ENCODE measurements at regions not wholly inside any gene's neighbourhood (a gene's known extent, or its start where the extent isn't known, plus 50 kb on each side); places are given as distances from the start of the nearest gene placed in this dataset.

DNA sequence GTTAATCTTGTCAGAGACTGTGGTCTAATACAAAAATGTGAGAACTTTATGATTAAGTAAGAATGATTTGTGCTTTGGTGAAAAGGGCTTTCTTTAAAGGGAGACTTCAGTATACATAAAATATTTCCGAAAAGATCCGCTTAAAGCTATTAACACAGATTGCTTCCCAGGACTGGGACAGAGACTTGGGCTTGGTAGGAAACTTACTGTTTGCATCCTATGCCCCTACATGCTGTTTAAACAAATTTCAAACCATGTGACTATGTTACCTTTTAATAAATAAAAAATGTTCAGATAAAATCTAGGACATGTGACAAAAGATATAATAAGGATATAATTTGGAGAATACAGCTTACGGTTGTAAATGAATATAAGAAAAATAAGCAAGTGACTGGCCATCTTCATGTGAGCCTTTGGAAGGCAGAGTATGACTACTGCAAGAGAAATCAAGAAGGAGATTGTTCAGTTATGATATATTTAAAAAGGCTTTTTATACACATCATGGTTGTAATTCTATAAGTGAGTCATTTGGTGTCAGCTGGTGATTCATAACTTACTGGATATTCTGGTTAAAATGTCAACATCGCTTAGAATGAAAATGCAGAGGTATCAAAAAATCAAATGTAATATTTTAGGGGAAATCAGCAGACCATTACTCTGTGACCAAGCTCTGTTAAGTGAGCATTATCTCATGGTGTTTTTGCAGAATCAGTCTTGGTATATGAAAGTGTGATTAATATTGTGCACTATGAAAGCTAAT lies 234.7 kb upstream of the E2F7 start:
- no peak overlapping the region for H3K27ac Mint-ChIP-seq
- ATAC-seq (no peak), DNase-seq (no peak)
- intact Hi-C loops (cut with micrococcal nuclease), result no loop called here
- H3K4me1 Mint-ChIP-seq, result no peaks in the 10 kb centered on the region
- H3K36me3 ChIP-seq (ENCODE audit: control insufficient read depth, insufficient read depth, low read length), result no peaks in the 10 kb centered on the region
- H3K27ac ChIP-seq (ENCODE audit: low read length), result no peak overlapping the region
- 79% methylated on average over 4 of the region's 4 CpGs for WGBS (ENCODE audit: insufficient coverage)
- no peaks in the 10 kb centered on the region for H3K4me1 ChIP-seq (ENCODE audit: control insufficient read depth, insufficient read depth, low read length)
- H3K9me3 ChIP-seq (ENCODE audit: control insufficient read depth, insufficient read depth, low read length), result no peaks in the 10 kb centered on the region
- peaks cover 4% of the 10 kb centered on the region in 2 donors for H3K9me3 Mint-ChIP-seq
- TF ChIP-seq, protein P1, sequence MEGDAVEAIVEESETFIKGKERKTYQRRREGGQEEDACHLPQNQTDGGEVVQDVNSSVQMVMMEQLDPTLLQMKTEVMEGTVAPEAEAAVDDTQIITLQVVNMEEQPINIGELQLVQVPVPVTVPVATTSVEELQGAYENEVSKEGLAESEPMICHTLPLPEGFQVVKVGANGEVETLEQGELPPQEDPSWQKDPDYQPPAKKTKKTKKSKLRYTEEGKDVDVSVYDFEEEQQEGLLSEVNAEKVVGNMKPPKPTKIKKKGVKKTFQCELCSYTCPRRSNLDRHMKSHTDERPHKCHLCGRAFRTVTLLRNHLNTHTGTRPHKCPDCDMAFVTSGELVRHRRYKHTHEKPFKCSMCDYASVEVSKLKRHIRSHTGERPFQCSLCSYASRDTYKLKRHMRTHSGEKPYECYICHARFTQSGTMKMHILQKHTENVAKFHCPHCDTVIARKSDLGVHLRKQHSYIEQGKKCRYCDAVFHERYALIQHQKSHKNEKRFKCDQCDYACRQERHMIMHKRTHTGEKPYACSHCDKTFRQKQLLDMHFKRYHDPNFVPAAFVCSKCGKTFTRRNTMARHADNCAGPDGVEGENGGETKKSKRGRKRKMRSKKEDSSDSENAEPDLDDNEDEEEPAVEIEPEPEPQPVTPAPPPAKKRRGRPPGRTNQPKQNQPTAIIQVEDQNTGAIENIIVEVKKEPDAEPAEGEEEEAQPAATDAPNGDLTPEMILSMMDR (IDR thresholded peaks at IDR 0.05), result no peak
- H3K27me3 ChIP-seq (ENCODE audit: control insufficient read depth, insufficient read depth, low read length), result no peaks in the 10 kb centered on the region
- no peaks in the 10 kb centered on the region for H3K27me3 Mint-ChIP-seq (ENCODE audit: low read depth in 2 of 2)
- no peaks in the 10 kb centered on the region for H3K36me3 Mint-ChIP-seq
- H3K4me3 ChIP-seq (ENCODE audit: low read length), result no peak overlapping the region
- no peak overlapping the region for H3K4me3 Mint-ChIP-seq

DNA sequence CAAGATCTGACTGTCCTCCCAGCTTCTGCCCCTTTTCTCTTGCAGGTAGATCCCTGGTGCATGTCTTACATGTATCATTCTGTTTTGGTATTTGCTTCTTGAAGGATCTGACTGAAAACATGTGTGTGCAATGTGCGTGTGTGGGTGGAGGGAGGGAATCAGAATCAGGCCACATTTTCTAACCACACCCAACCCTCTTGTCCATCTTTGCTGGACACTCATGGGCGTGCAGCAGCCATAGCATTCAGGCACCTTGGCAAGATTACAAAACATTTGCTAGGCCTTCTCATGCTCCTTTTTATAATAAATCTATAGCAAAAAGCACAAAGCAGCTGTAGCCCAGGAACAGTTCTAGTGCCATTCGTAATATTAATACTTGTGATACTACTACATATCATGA lies 233.6 kb upstream of the E2F7 start:
- H3K36me3 Mint-ChIP-seq, result no peaks in the 10 kb centered on the region
- intact Hi-C loops (cut with micrococcal nuclease), result no loop called here
- H3K36me3 ChIP-seq (ENCODE audit: control insufficient read depth, insufficient read depth, low read length), result no peaks in the 10 kb centered on the region
- ATAC-seq, result no peak
- no peaks in the 10 kb centered on the region for H3K4me1 ChIP-seq (ENCODE audit: control insufficient read depth, insufficient read depth, low read length)
- no peaks in the 10 kb centered on the region for H3K27me3 ChIP-seq (ENCODE audit: control insufficient read depth, insufficient read depth, low read length)
- TF ChIP-seq, protein P1 (IDR thresholded peaks at IDR 0.05), result no peak
- H3K4me1 Mint-ChIP-seq, result no peaks in the 10 kb centered on the region
- no peaks in the 10 kb centered on the region for H3K9me3 ChIP-seq (ENCODE audit: control insufficient read depth, insufficient read depth, low read length)
- H3K27me3 Mint-ChIP-seq (ENCODE audit: low read depth in 2 of 2), result no peaks in the 10 kb centered on the region
- no peak overlapping the region for H3K27ac Mint-ChIP-seq
- 82% methylated on average over 1 of the region's 3 CpGs for WGBS (ENCODE audit: insufficient coverage)
- H3K27ac ChIP-seq (ENCODE audit: low read length), result no peak overlapping the region
- H3K4me3 ChIP-seq (ENCODE audit: low read length), result no peak overlapping the region
- DNase-seq, result no peak
- H3K9me3 Mint-ChIP-seq, result peaks cover 5 to 8% of the 10 kb centered on the region in 2 donors
- no peak overlapping the region for H3K4me3 Mint-ChIP-seq

DNA sequence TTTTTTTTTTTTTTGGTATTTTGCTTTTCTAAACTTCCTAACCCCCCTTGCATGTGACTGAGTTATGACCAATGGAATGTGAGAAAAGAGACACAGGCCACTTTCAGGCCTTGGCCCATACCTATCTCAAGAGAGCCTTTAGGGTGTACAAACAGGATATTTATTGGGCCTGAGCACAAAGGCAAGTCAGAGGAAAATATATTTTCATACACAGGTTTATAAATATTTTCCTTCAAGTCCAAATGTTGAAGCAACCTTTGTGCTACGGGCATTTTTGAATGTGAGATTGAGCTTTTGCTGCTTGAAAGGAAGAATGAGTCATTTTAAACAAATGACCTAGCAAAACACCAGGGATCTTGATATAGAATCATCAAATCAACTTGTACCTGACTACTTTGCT lies 228.6 kb upstream of the E2F7 start:
- Histone ChIP-seq H3K9me3 (ENCODE audit: control insufficient read depth, insufficient read depth, low read length) (no peaks in the 10 kb centered on the region), H3K27ac (ENCODE audit: low read length) (no peak overlapping the region), H3K27me3 (ENCODE audit: control insufficient read depth, insufficient read depth, low read length) (no peaks in the 10 kb centered on the region), H3K4me3 (ENCODE audit: low read length) (no peak overlapping the region), H3K4me1 (ENCODE audit: control insufficient read depth, insufficient read depth, low read length) (no peaks in the 10 kb centered on the region), H3K36me3 (ENCODE audit: control insufficient read depth, insufficient read depth, low read length) (no peaks in the 10 kb centered on the region)
- intact Hi-C loops (cut with micrococcal nuclease), result no loop called here
- Mint-ChIP-seq H3K4me3 (no peak overlapping the region), H3K9me3 (peaks cover 11 to 13% of the 10 kb centered on the region in 2 donors), H3K27me3 (ENCODE audit: low read depth in 2 of 2) (no peaks in the 10 kb centered on the region), H3K4me1 (no peaks in the 10 kb centered on the region), H3K36me3 (no peaks in the 10 kb centered on the region), H3K27ac (no peak overlapping the region)
- TF ChIP-seq, protein P1 (IDR thresholded peaks at IDR 0.05), result no peak
- ATAC-seq, result no peak
- DNase-seq, result no peak
- WGBS (ENCODE audit: insufficient coverage), result no CpG with 5 or more reads among the region's 1 CpG

DNA sequence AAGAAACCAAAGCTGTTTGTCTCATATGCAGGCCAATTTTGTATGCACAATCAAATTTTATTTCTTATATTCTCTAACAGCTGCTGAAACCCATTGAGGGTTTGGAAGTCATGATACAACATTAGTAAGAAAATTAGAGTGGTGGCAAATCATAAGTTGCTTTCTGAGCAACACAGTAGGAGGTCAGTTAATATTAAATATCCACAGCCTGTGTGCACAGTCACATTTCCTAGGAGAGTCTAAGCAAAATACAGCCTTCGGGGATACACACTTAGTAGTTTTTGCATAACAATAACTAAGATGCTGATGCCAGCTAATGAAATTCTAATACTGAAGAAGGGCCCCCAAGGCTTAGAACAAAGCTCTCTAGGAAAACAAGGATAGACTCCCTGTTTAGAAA lies 209.6 kb upstream of the E2F7 start:
- no peak for ATAC-seq
- TF ChIP-seq, protein P1 (IDR thresholded peaks at IDR 0.05), result no peak
- Histone ChIP-seq H3K4me1 (ENCODE audit: control insufficient read depth, insufficient read depth, low read length) (no peaks in the 10 kb centered on the region), H3K36me3 (ENCODE audit: control insufficient read depth, insufficient read depth, low read length) (no peaks in the 10 kb centered on the region), H3K27me3 (ENCODE audit: control insufficient read depth, insufficient read depth, low read length) (no peaks in the 10 kb centered on the region), H3K4me3 (ENCODE audit: low read length) (no peak overlapping the region), H3K9me3 (ENCODE audit: control insufficient read depth, insufficient read depth, low read length) (no peaks in the 10 kb centered on the region), H3K27ac (ENCODE audit: low read length) (no peak overlapping the region)
- Mint-ChIP-seq H3K36me3 (no peaks in the 10 kb centered on the region), H3K27ac (no peak overlapping the region), H3K27me3 (ENCODE audit: low read depth in 2 of 2) (no peaks in the 10 kb centered on the region), H3K4me3 (no peak overlapping the region), H3K4me1 (no peaks in the 10 kb centered on the region), H3K9me3 (peaks cover 7% of the 10 kb centered on the region in 2 donors)
- 88% methylated on average over 1 of the region's 1 CpG for WGBS (ENCODE audit: insufficient coverage)
- no peak for DNase-seq
- intact Hi-C loops (cut with micrococcal nuclease), result no loop called here
